Ascending aorta (tissue), 2 donors: ENCODE measurements at regions not wholly inside any gene's neighbourhood (a gene's known extent, or its start where the extent isn't known, plus 50 kb on each side); places are given as distances from the start of the nearest gene placed in this dataset.
A peak's percentile ranks its signal among the peaks of the same experiment; 100 is the strongest.
"Not testable (repeated sequence)": the region's sequence is repeated elsewhere in the genome, so short reads cannot be mapped to it uniquely, and the experiment has no call there.

Source experiments
- DNase-seq, 2 donors: peaks; one replicate each; pipeline ENCODE4 v3.0.0-alpha.2; 2019; ENCODE audit warnings: low spot score in 2 of 2
- H3K27ac ChIP-seq, 2 donors: fragments of 200-600 bp; sonication (generic); one replicate each; pipeline ENCODE4 v1.5.1; 2016 to 2017; ENCODE audit warnings: mild to moderate bottlenecking in 1 of 2
- H3K27me3 ChIP-seq: fragments of 200-600 bp; sonication (generic); one replicate; pipeline ENCODE4 v1.5.1; 2017
- H3K36me3 ChIP-seq, 2 donors: fragments of 200-600 bp; sonication (generic); one replicate each; pipeline ENCODE4 v1.5.1; 2016
- H3K4me1 ChIP-seq, 2 donors: fragments of 200-600 bp; sonication (generic); one replicate each; pipeline ENCODE4 v1.5.1; 2016 to 2017; ENCODE audit warnings: mild to moderate bottlenecking in 1 of 2
- H3K4me3 ChIP-seq, 2 donors: fragments of 200-600 bp; sonication (generic); one replicate each; pipeline ENCODE4 v1.5.1; 2016 to 2017; ENCODE audit warnings: mild to moderate bottlenecking in 1 of 2
- H3K9me3 ChIP-seq, 2 donors: fragments of 200-600 bp; sonication (generic); one replicate each; pipeline ENCODE4 v1.5.1; 2016
- CTCF ChIP-seq, 3 experiments: fragments of 200-600 bp in 2 of 3; fragments of 450-650 bp in 1 of 3; sonication (generic) in 2 of 3; IDR thresholded peaks; one replicate each; pipeline ENCODE4 v1.5.1; 2016 to 2019; ENCODE audit warnings: antibody characterized with exemption in 3 of 3, mild to moderate bottlenecking in 1 of 3, moderate library complexity in 1 of 3
- intact Hi-C: fragments of 100-400 bp; cut with DNase I; formaldehyde crosslinking; loops from one replicate; pipeline ENCODE4 v1.15.1; 2023

DNA sequence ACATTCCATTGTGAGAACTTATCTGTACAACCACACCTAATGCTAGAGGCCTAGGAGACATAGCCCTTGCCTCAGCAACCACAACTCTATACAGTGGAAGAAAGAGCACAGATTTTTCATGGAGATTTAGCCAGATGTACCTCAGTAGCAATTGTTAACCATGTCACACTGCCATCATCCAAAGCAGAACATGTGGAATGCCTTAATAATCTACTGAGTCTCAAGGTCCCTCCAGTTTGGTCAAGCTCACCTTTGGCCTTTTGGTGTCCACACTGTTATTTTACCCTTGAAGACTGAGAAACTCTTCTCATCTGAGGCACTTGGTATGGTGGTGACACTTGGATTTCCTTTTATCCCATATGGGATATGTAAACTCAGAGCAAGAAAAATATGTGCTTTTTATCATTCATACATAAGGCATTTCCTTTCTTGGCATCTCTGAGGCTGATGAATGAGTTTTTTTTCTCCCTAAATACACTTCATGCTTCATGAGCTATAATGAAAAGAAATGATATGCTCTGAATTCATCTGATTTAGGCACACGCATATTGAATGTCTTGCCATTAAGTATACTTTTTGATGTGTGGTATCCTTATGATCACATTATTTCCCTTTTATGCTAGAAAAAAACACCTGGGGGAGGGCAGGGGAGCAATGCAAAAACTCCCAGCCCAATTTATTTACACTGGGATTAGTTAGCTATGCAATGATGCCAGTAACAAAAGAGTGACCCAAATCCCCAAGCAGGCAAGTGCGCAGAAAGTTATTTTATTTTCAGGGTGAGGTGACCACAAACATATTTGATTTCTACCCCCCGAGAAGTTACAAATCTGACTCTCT, 63.3 kb upstream of the ME3 start:
- H3K27me3 ChIP-seq = no peaks in the 10 kb centered on the region
- H3K9me3 ChIP-seq = no peaks in the 10 kb centered on the region
- H3K4me1 ChIP-seq = peaks cover 0 to 17% of the 10 kb centered on the region in 2 donors
- no peak for TF ChIP-seq CTCF (IDR thresholded peaks at IDR 0.05)
- no peak for DNase-seq
- intact Hi-C loops = no loop called here
- peak overlapping the region in 1 of 2 donors; percentile 33 for H3K27ac ChIP-seq
- no peak overlapping the region for H3K4me3 ChIP-seq
- no peaks in the 10 kb centered on the region for H3K36me3 ChIP-seq

GRCh38 chr11:86732739-86733138, 60.3 kb upstream of the ME3 start:
- H3K4me1 ChIP-seq, H3K9me3 ChIP-seq, DNase-seq, intact Hi-C loops, H3K4me3 ChIP-seq, H3K36me3 ChIP-seq, H3K27me3 ChIP-seq, H3K27ac ChIP-seq: not testable (repeated sequence)

GRCh38 chr11:86732286-86732685, 59.9 kb upstream of the ME3 start:
- H3K4me1 ChIP-seq, H3K9me3 ChIP-seq, H3K4me3 ChIP-seq, H3K36me3 ChIP-seq, H3K27me3 ChIP-seq, intact Hi-C loops, DNase-seq, H3K27ac ChIP-seq: not testable (repeated sequence)

DNA sequence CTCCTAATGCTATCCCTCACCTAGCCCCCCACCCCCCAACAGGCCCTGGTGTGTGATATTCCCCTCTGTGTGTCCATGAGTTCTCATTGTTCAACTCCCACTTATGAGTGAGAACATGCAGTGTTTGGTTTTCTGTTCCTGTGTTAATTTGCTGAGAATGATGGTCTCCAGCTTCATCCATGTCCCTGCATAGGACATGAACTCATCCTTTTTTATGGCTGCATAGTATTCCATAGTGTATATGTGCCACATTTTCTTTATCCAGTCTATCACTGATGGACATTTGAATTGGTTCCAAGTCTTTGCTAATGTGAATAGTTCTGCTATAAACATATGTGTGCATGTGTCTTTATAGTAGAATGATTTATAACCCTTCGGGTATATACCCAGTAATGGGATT, 57.2 kb upstream of the ME3 start:
- H3K36me3 ChIP-seq, intact Hi-C loops, H3K27ac ChIP-seq, H3K4me3 ChIP-seq, H3K4me1 ChIP-seq, H3K27me3 ChIP-seq, H3K9me3 ChIP-seq, DNase-seq: not testable (repeated sequence)

GRCh38 chr11:86728562-86728961, 56.1 kb upstream of the ME3 start:
- Histone ChIP-seq H3K27me3 (no peaks in the 10 kb centered on the region), H3K4me3 (no peak overlapping the region), H3K27ac (no peak overlapping the region), H3K4me1 (no peaks in the 10 kb centered on the region), H3K36me3 (no peaks in the 10 kb centered on the region), H3K9me3 (no peaks in the 10 kb centered on the region)
- TF ChIP-seq CTCF (IDR thresholded peaks at IDR 0.05) = no peak
- intact Hi-C loops = no loop called here
- no peak for DNase-seq

DNA sequence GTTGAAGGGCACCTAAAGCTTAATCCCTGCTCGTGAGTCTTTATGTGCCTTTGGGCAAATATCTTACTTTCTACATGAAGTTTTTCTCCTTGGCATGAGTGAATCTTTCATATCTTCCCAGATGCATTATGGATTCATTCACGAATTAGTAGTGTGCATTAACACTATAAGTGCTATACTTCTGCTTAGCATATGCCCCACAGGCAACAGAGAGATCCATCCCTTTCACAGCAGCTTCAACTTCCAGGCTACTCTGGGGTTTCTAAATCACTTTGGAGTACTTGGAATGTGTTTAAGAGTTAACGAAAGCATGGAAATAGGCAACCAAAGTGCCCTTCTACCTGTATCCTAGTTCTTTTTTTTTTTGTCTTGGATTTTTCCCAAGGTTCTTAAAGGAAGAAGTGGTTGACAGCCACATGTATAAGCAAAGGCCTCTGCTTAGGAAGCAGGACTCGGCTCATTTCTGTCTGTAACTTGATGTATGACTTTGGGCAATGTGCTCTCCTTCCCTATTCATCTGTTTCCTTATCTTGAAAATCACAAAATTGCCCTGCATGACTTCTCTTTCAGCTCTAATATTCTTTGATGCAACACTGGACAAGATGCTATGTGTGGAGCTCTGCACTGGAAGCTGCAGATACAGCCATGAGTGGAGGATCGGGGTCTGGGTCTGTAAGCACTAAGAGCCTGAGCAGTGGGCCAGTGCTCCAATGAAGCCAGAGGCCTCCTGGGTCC, 54.5 kb upstream of the ME3 start:
- TF ChIP-seq CTCF (IDR thresholded peaks at IDR 0.05) = no peak
- no peaks in the 10 kb centered on the region for H3K27me3 ChIP-seq
- H3K4me1 ChIP-seq = no peaks in the 10 kb centered on the region
- no peak for DNase-seq
- no peak overlapping the region for H3K27ac ChIP-seq
- intact Hi-C loops = no loop called here
- peaks cover 0 to 14% of the 10 kb centered on the region in 2 donors for H3K9me3 ChIP-seq
- no peak overlapping the region for H3K4me3 ChIP-seq
- H3K36me3 ChIP-seq = no peaks in the 10 kb centered on the region

DNA sequence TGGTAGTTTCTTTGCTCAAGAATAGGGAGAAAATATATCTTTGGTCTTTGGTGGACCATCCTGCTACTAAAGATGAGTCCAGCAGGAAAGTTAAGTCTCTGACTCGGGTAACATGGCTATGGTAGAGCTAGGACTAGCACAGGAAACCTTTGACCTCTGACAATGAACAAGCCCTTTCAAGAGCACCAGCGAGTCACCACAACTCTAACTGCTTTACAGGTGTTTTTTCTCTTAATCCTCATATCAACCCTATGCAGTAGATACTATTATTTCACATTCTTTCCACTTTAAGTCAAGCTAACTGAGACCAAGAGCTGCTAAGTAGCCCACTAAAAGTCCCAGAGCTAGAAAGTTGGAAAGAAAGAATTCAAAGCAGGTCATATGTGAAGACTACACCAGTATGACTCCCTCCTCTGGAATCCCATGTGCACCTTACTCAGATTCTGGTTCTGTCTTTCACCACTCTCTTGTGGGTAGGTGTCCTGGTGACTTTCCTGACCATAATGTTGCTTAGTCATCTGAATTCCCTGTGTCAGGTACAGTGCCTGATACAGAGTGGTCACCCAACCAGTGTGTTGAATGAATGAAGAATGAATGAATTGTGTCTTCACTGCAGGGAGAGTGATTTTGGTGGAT, 53.8 kb upstream of the ME3 start:
- Histone ChIP-seq H3K27me3 (no peaks in the 10 kb centered on the region), H3K4me3 (no peak overlapping the region), H3K27ac (no peak overlapping the region), H3K4me1 (no peaks in the 10 kb centered on the region), H3K9me3 (peaks cover 0 to 14% of the 10 kb centered on the region in 2 donors), H3K36me3 (no peaks in the 10 kb centered on the region)
- TF ChIP-seq CTCF (IDR thresholded peaks at IDR 0.05) = no peak
- DNase-seq = no peak
- intact Hi-C loops = no loop called here
